Activated naive CD4-positive, alpha-beta T cell (primary cell): ENCODE measurements at regions not wholly inside any gene's neighbourhood (a gene's known extent, or its start where the extent isn't known, plus 50 kb on each side); places are given as distances from the start of the nearest gene placed in this dataset.

Experiments
- DNase-seq, 4 experiments: peaks; one replicate each; lab custom pipeline; 2025; lab: John Stamatoyannopoulos, UW

- no peak for DNase-seq
Observed at GRCh38 chr2:34402376-34402775, 803.3 kb upstream of the FAM98A start.

- DNase-seq = no peak
Observed at GRCh38 chr2:34401186-34401585, 802.1 kb upstream of the FAM98A start.

GRCh38 chr2:34388446-34388845, 789.3 kb upstream of the FAM98A start:
- DNase-seq = no peak

GRCh38 chr2:34387536-34387935, 788.4 kb upstream of the FAM98A start:
- DNase-seq = no peak

GRCh38 chr2:34379586-34379985, 780.5 kb upstream of the FAM98A start:
- no peak for DNase-seq

GRCh38 chr2:34373586-34374233, 774.6 kb upstream of the FAM98A start:
- no peak for DNase-seq

- no peak for DNase-seq
Observed at GRCh38 chr2:34372967-34373366, 773.9 kb upstream of the FAM98A start.

- no peak for DNase-seq
Observed at GRCh38 chr2:34371711-34372110, 772.6 kb upstream of the FAM98A start.

- no peak for DNase-seq
Observed at GRCh38 chr2:34368304-34368703, 769.2 kb upstream of the FAM98A start.

GRCh38 chr2:34365932-34366331, 766.8 kb upstream of the FAM98A start:
- DNase-seq = no peak

GRCh38 chr2:34365512-34365911, 766.4 kb upstream of the FAM98A start:
- DNase-seq = no peak

- DNase-seq = no peak
Observed at GRCh38 chr2:34353509-34354113, 754.5 kb upstream of the FAM98A start.

- DNase-seq = no peak
Observed at GRCh38 chr2:34349527-34349926, 750.4 kb upstream of the FAM98A start.

GRCh38 chr2:34345030-34345429, 745.9 kb upstream of the FAM98A start:
- no peak for DNase-seq

GRCh38 chr2:34340307-34340706, 741.2 kb upstream of the FAM98A start:
- no peak for DNase-seq

GRCh38 chr2:34337735-34338134, 738.6 kb upstream of the FAM98A start:
- no peak for DNase-seq

GRCh38 chr2:34332813-34333212, 733.7 kb upstream of the FAM98A start:
- DNase-seq = no peak

GRCh38 chr2:34320056-34320455, 721.0 kb upstream of the FAM98A start:
- no peak for DNase-seq

GRCh38 chr2:34317797-34318196, 718.7 kb upstream of the FAM98A start:
- no peak for DNase-seq

- no peak for DNase-seq
Observed at GRCh38 chr2:34316788-34317187, 717.7 kb upstream of the FAM98A start.

GRCh38 chr2:34311816-34312215, 712.7 kb upstream of the FAM98A start:
- no peak for DNase-seq

GRCh38 chr2:34308140-34308539, 709.0 kb upstream of the FAM98A start:
- no peak for DNase-seq

GRCh38 chr2:34307636-34308035, 708.5 kb upstream of the FAM98A start:
- no peak for DNase-seq

- DNase-seq = no peak
Observed at GRCh38 chr2:34306745-34307144, 707.6 kb upstream of the FAM98A start.
